OCI-LY7 (cell line): ENCODE measurements at regions not wholly inside any gene's neighbourhood (a gene's known extent, or its start where the extent isn't known, plus 50 kb on each side); places are given as distances from the start of the nearest gene placed in this dataset.

Experiments used
- BruUV-seq: library from RNA; stranded (reverse); fragments of 400-500 nt; replicated peaks from 2 replicates; lab custom pipeline; 2021; lab: Mats Ljungman, UMichigan
- CTCF ChIA-PET: fragments of 300-600 bp; sonication (Branson Sonifier 250); formaldehyde crosslinking; loops from one replicate; lab custom pipeline; 2022; ENCODE audit warnings: antibody characterized with exemption; ENCODE audit not compliant: unreplicated experiment; lab: Charles Lee
- POLR2A ChIA-PET: fragments of 300-600 bp; sonication (Branson Sonifier 250); formaldehyde crosslinking; loops from one replicate; lab custom pipeline; 2022; ENCODE audit warnings: antibody characterized with exemption; lab: Charles Lee
- DNase-seq: peaks from one replicate; pipeline ENCODE4 v3.0.0-alpha.2; 2015; ENCODE audit warnings: low spot score
- H2AFZ ChIP-seq: fragments of 200-600 bp; sonication (generic), shearing (Covaris generic); 2 replicates; pipeline ENCODE4 v1.6.1; 2014; ENCODE audit warnings: mild to moderate bottlenecking, antibody characterized with exemption, low read length, moderate library complexity
- H3K27ac ChIP-seq: fragments of 200-600 bp; sonication (generic); 2 replicates; pipeline ENCODE4 v1.5.1; 2014; ENCODE audit warnings: mixed run types, low read depth, mild to moderate bottlenecking, moderate library complexity, low read length, inconsistent platforms; ENCODE audit not compliant: poor library complexity, severe bottlenecking
- H3K36me3 ChIP-seq: fragments of 200-600 bp; sonication (generic); 2 replicates; pipeline ENCODE4 v1.6.1; 2014; ENCODE audit warnings: mild to moderate bottlenecking, antibody characterized with exemption, low read length, moderate library complexity, mixed read lengths; ENCODE audit not compliant: insufficient read depth
- H3K4me1 ChIP-seq: fragments of 200-600 bp; sonication (generic); 2 replicates; pipeline ENCODE4 v1.5.1; 2014; ENCODE audit warnings: mild to moderate bottlenecking, low read length; ENCODE audit not compliant: insufficient read depth, poor library complexity, severe bottlenecking
- H3K4me2 ChIP-seq: fragments of 200-600 bp; sonication (generic); 2 replicates; pipeline ENCODE4 v1.6.1; 2014; ENCODE audit warnings: mild to moderate bottlenecking, low read length
- H3K4me3 ChIP-seq: fragments of 200-600 bp; sonication (generic); 2 replicates; pipeline ENCODE4 v1.5.1; 2014; ENCODE audit warnings: mild to moderate bottlenecking, low read depth, low read length; ENCODE audit not compliant: poor library complexity, severe bottlenecking
- H3K79me2 ChIP-seq: fragments of 200-600 bp; sonication (generic); 2 replicates; pipeline ENCODE4 v1.6.1; 2016; ENCODE audit warnings: low read depth, mild to moderate bottlenecking, low read length, moderate library complexity, mixed read lengths; ENCODE audit not compliant: insufficient read depth
- H3K9me2 ChIP-seq: fragments of 200-600 bp; sonication (generic); 2 replicates; pipeline ENCODE4 v1.6.1; 2016; ENCODE audit warnings: mild to moderate bottlenecking, low read length, mixed read lengths; ENCODE audit not compliant: insufficient read depth
- H3K9me3 ChIP-seq: fragments of 200-600 bp; sonication (generic); 2 replicates; pipeline ENCODE4 v1.6.1; 2014; ENCODE audit warnings: mild to moderate bottlenecking, mixed run types, low read length, mixed read lengths
- H4K20me1 ChIP-seq: fragments of 200-600 bp; sonication (generic); 2 replicates; pipeline ENCODE4 v1.6.1; 2014; ENCODE audit warnings: mild to moderate bottlenecking, antibody characterized with exemption, low read length, moderate library complexity, mixed read lengths; ENCODE audit not compliant: insufficient read depth
- CTCF ChIP-seq: fragments of 200-600 bp; sonication (generic); conservative IDR thresholded peaks from 2 replicates; pipeline ENCODE4 v1.5.1; 2014; ENCODE audit warnings: mild to moderate bottlenecking, antibody characterized with exemption, low read length, moderate library complexity, mixed read lengths
- EZH2phosphoT487 ChIP-seq: fragments of 200-600 bp; sonication (generic); IDR thresholded peaks from 2 replicates; pipeline ENCODE4 v1.6.1; 2018; ENCODE audit warnings: low read depth, borderline replicate concordance, mild to moderate bottlenecking, mixed run types, antibody characterized with exemption, low read length, moderate library complexity, mixed read lengths
- intact Hi-C: fragments of 100-400 bp; cut with micrococcal nuclease; formaldehyde crosslinking; loops from one replicate; pipeline ENCODE4 v1.10.0; 2022; ENCODE audit not compliant: unreplicated experiment

- intact Hi-C loops = no loop called here
- POLR2A ChIA-PET = interaction anchor here (0.6 to 1.6 kb wide), 5 partner anchors 9 to 1502 kb away, joined by 3 to 7 read pairs (median 4); no protein-coding TSS in a partner anchor
Measured at GRCh38 chr13:90401150-90401549, 946.3 kb upstream of the MIR17HG start.

GRCh38 chr13:90402102-90402501, 945.4 kb upstream of the MIR17HG start:
- H3K4me1 ChIP-seq = no peaks in the 10 kb centered on the region
- H3K36me3 ChIP-seq = no peaks in the 10 kb centered on the region
- intact Hi-C loops = no loop called here
- TF ChIP-seq CTCF = no peak
- TF ChIP-seq EZH2phosphoT487 = no peak
- H3K9me3 ChIP-seq = peaks cover 9% of the 10 kb centered on the region
- DNase-seq = no peak
- no peaks in the 10 kb centered on the region for H4K20me1 ChIP-seq
- BruUV-seq = no TSS peak
- H3K79me2 ChIP-seq = no peaks in the 10 kb centered on the region
- H3K9me2 ChIP-seq = no peaks in the 10 kb centered on the region
- no peak overlapping the region for H3K4me3 ChIP-seq
- H3K27ac ChIP-seq = no peak overlapping the region
- no peak overlapping the region for H2AFZ ChIP-seq
- CTCF ChIA-PET = interaction anchor here (0.5 kb wide), 1 partner anchor 38 kb away, joined by 3 read pairs; no protein-coding TSS in a partner anchor
- no peak overlapping the region for H3K4me2 ChIP-seq
- POLR2A ChIA-PET = interaction anchor here (1.0 to 1.2 kb wide), 2 partner anchors 8 to 10 kb away, joined by 3 read pairs; no protein-coding TSS in a partner anchor

More at GRCh38 chr13:90401150-90401549, 946.3 kb upstream of the MIR17HG start:
- Histone ChIP-seq H3K9me3 (peaks cover 9% of the 10 kb centered on the region), H3K36me3 (no peaks in the 10 kb centered on the region), H3K4me2 (no peak overlapping the region), H2AFZ (no peak overlapping the region), H4K20me1 (no peaks in the 10 kb centered on the region), H3K4me1 (no peaks in the 10 kb centered on the region), H3K9me2 (no peaks in the 10 kb centered on the region), H3K79me2 (no peaks in the 10 kb centered on the region), H3K27ac (no peak overlapping the region), H3K4me3 (no peak overlapping the region)
- CTCF ChIA-PET = no interaction called here
- BruUV-seq = no TSS peak
- no peak for DNase-seq
- no peak for TF ChIP-seq EZH2phosphoT487
- no peak for TF ChIP-seq CTCF

GRCh38 chr13:90402613-90403012, 944.9 kb upstream of the MIR17HG start:
- ChIA-PET CTCF (interaction anchor here (0.5 kb wide), 1 partner anchor 39 kb away, joined by 3 read pairs; no protein-coding TSS in a partner anchor), POLR2A (interaction anchor here (0.5 to 1.2 kb wide), 4 partner anchors 8 to 951 kb away, joined by 3 read pairs; no protein-coding TSS in a partner anchor)
- Histone ChIP-seq H3K79me2 (no peaks in the 10 kb centered on the region), H3K4me1 (no peaks in the 10 kb centered on the region), H3K4me3 (no peak overlapping the region), H3K9me3 (peaks cover 9% of the 10 kb centered on the region), H2AFZ (no peak overlapping the region), H3K27ac (no peak overlapping the region), H4K20me1 (no peaks in the 10 kb centered on the region), H3K36me3 (no peaks in the 10 kb centered on the region), H3K4me2 (no peak overlapping the region), H3K9me2 (no peaks in the 10 kb centered on the region)
- no TSS peak for BruUV-seq
- DNase-seq = no peak
- intact Hi-C loops = no loop called here
- TF ChIP-seq CTCF = no peak
- no peak for TF ChIP-seq EZH2phosphoT487
